ENCODE measurements at regions not wholly inside any gene's neighbourhood (a gene's known extent, or its start where the extent isn't known, plus 50 kb on each side); places are given as distances from the start of the nearest gene placed in this dataset.
"Not testable (repeated sequence)": the region's sequence is repeated elsewhere in the genome, so short reads cannot be mapped to it uniquely, and the experiment has no call there.

- no peak for DNase-seq
- no peaks in the 10 kb centered on the region for H3K36me3 ChIP-seq (ENCODE audit: low read depth)
- intact Hi-C loops (cut with DNase I, micrococcal nuclease) = no loop called here
- H3K4me3 ChIP-seq = no peak overlapping the region
- ATAC-seq = no peak
- no peak for TF ChIP-seq CTCF (IDR thresholded peaks at IDR 0.05)
- H3K4me1 ChIP-seq (ENCODE audit: low read depth) = no peaks in the 10 kb centered on the region
- H3K9me3 ChIP-seq = no peaks in the 10 kb centered on the region
Observed at GRCh38 chr1:30518186-30518585, 205.2 kb downstream of the MATN1 start.

GRCh38 chr1:30517666-30518065, 205.7 kb downstream of the MATN1 start:
- H3K4me1 ChIP-seq (ENCODE audit: low read depth); H3K36me3 ChIP-seq (ENCODE audit: low read depth); H3K9me3 ChIP-seq; ATAC-seq; DNase-seq; intact Hi-C loops (cut with DNase I, micrococcal nuclease); H3K4me3 ChIP-seq: not testable (repeated sequence)

DNA sequence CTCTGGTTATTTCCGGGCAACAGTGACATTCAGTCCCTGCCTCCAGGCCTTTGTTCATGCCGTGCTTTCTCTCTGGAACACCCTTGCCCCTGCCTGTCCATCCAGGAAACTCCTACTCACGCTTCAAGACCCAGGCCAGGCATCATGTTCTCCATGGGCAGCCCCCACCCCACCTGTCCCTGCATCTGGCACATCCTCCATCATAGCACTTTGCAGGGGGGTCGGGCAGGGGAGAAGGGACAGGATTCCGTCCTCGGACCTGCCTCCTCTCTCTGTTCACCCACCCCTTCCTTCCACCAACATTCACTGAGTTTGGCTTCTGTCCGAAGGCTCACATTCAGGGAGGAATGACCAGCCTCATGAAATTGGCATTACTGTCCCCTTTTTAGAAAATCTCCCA, 206.1 kb downstream of the MATN1 start:
- ATAC-seq; DNase-seq; H3K9me3 ChIP-seq; H3K4me3 ChIP-seq; H3K36me3 ChIP-seq (ENCODE audit: low read depth); H3K4me1 ChIP-seq (ENCODE audit: low read depth); intact Hi-C loops (cut with DNase I, micrococcal nuclease): not testable (repeated sequence)

GRCh38 chr1:30516485-30516858, 206.9 kb downstream of the MATN1 start:
- TF ChIP-seq CTCF (IDR thresholded peaks at IDR 0.05) = no peak

GRCh38 chr1:30515755-30516484, 207.5 kb downstream of the MATN1 start:
- TF ChIP-seq CTCF (IDR thresholded peaks at IDR 0.05) = no peak
- DNase-seq (no peak), ATAC-seq (no peak)
- intact Hi-C loops (cut with DNase I, micrococcal nuclease) = no loop called here
- Histone ChIP-seq H3K9me3 (no peaks in the 10 kb centered on the region), H3K4me3 (no peak overlapping the region), H3K4me1 (ENCODE audit: low read depth) (no peaks in the 10 kb centered on the region), H3K36me3 (ENCODE audit: low read depth) (no peaks in the 10 kb centered on the region)

More at GRCh38 chr1:30516485-30516858, 206.9 kb downstream of the MATN1 start:
- H3K4me1 ChIP-seq (ENCODE audit: low read depth) = no peaks in the 10 kb centered on the region
- no peak overlapping the region for H3K4me3 ChIP-seq
- DNase-seq = no peak
- H3K36me3 ChIP-seq (ENCODE audit: low read depth) = no peaks in the 10 kb centered on the region
- intact Hi-C loops (cut with DNase I, micrococcal nuclease) = no loop called here
- no peaks in the 10 kb centered on the region for H3K9me3 ChIP-seq
- ATAC-seq = no peak

DNA sequence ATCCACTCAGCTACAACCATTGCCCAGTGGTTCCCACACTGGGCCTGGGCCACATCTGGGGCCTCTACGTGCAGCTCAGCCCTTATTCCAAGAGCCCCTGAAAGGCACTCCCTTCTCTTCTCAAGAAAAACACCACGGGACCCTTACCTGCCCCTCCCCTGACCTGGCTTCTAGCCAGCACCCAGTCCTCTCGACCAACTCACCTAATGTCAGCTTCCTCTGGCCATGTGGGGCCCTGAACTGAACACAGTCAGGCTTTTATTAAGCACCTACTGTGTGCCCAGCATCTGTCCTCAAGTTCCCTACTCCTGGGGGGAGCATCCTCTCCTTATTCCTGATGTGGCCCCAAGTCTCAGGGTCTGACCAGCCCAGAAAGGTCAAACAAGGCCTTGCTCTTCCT, 208.4 kb downstream of the MATN1 start:
- intact Hi-C loops (cut with DNase I, micrococcal nuclease) = no loop called here
- TF ChIP-seq CTCF (IDR thresholded peaks at IDR 0.05) = no peak
- ATAC-seq (no peak), DNase-seq (no peak)
- Histone ChIP-seq H3K4me1 (ENCODE audit: low read depth) (no peaks in the 10 kb centered on the region), H3K4me3 (no peak overlapping the region), H3K9me3 (no peaks in the 10 kb centered on the region), H3K36me3 (ENCODE audit: low read depth) (no peaks in the 10 kb centered on the region)

All from mucosa of descending colon (tissue), 3 donors.